ENCODE measurements at regions not wholly inside any gene's neighbourhood (a gene's known extent, or its start where the extent isn't known, plus 50 kb on each side); places are given as distances from the start of the nearest gene placed in this dataset.

DNA sequence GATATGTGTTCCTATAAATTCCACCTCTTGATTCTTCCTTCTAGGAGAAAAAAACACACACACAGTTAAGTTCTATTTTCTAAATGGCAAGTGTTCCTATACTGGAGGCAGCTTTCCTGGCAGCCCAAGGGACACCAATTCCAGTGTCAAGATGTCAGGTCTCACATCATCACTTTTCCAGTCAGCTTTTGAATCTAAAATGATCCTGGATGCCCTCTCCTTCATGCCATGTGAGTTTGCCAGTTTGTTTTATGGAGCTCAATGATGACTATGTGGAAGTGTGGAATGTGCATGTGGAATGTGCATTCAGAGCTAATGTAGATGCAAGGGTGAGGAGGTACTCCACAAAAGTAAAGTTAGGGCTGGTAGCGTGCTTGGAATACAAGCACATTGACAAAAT is 269.3 kb upstream of the NMUR2 start:
- no peak overlapping the region for H3K4me3 ChIP-seq (ENCODE audit: insufficient read depth, low read length, poor library complexity, severe bottlenecking)
- H3K27ac ChIP-seq (ENCODE audit: low read depth, low read length) = no peak overlapping the region
- no peaks in the 10 kb centered on the region for H3K27me3 ChIP-seq (ENCODE audit: low read length)
- no peak for TF ChIP-seq CTCF (IDR thresholded peaks at IDR 0.05; ENCODE audit: insufficient read depth, low read length, poor library complexity, severe bottlenecking)
- TF ChIP-seq EZH2phosphoT487 (conservative IDR thresholded peaks at IDR 0.05; ENCODE audit: low read length) = no peak
- H3K9me3 ChIP-seq (ENCODE audit: insufficient read depth, low read length) = no peaks in the 10 kb centered on the region
- H3K9me2 ChIP-seq (replicated peaks; ENCODE audit: insufficient read depth, low read length) = no peaks in the 10 kb centered on the region
- H3K9ac ChIP-seq (ENCODE audit: low read length) = no peak overlapping the region
- H2AFZ ChIP-seq (ENCODE audit: low read depth, low read length, severe bottlenecking) = no peak overlapping the region
- no peaks in the 10 kb centered on the region for H3K36me3 ChIP-seq (ENCODE audit: low read length)
- H4K20me1 ChIP-seq (ENCODE audit: low read depth, low read length) = no peaks in the 10 kb centered on the region
- H3K4me2 ChIP-seq (ENCODE audit: low read depth, low read length, poor library complexity, severe bottlenecking) = no peak overlapping the region
- H3K79me2 ChIP-seq (ENCODE audit: insufficient read depth, low read length) = no peaks in the 10 kb centered on the region
- no peaks in the 10 kb centered on the region for H3F3A ChIP-seq (ENCODE audit: insufficient read depth)

GRCh38 chr5:152676196-152676595 is 271.1 kb upstream of the NMUR2 start:
- Histone ChIP-seq H3K4me3 (ENCODE audit: insufficient read depth, low read length, poor library complexity, severe bottlenecking) (no peak overlapping the region), H3K4me2 (ENCODE audit: low read depth, low read length, poor library complexity, severe bottlenecking) (no peak overlapping the region), H3K9ac (ENCODE audit: low read length) (no peak overlapping the region), H4K20me1 (ENCODE audit: low read depth, low read length) (no peaks in the 10 kb centered on the region), H3K27me3 (ENCODE audit: low read length) (no peaks in the 10 kb centered on the region), H3K36me3 (ENCODE audit: low read length) (no peaks in the 10 kb centered on the region), H3F3A (ENCODE audit: insufficient read depth) (no peaks in the 10 kb centered on the region), H3K27ac (ENCODE audit: low read depth, low read length) (no peak overlapping the region), H3K9me3 (ENCODE audit: insufficient read depth, low read length) (no peaks in the 10 kb centered on the region), H2AFZ (ENCODE audit: low read depth, low read length, severe bottlenecking) (no peak overlapping the region), H3K79me2 (ENCODE audit: insufficient read depth, low read length) (no peaks in the 10 kb centered on the region), H3K9me2 (replicated peaks; ENCODE audit: insufficient read depth, low read length) (no peaks in the 10 kb centered on the region)
- TF ChIP-seq CTCF (IDR thresholded peaks at IDR 0.05; ENCODE audit: insufficient read depth, low read length, poor library complexity, severe bottlenecking) (no peak), EZH2phosphoT487 (conservative IDR thresholded peaks at IDR 0.05; ENCODE audit: low read length) (no peak)

GRCh38 chr5:152683205-152683604 is 278.1 kb upstream of the NMUR2 start:
- TF ChIP-seq EZH2phosphoT487 (conservative IDR thresholded peaks at IDR 0.05; ENCODE audit: low read length) (no peak), CTCF (IDR thresholded peaks at IDR 0.05; ENCODE audit: insufficient read depth, low read length, poor library complexity, severe bottlenecking) (no peak)
- no peaks in the 10 kb centered on the region for H3K27me3 ChIP-seq (ENCODE audit: low read length)
- no peaks in the 10 kb centered on the region for H3K9me2 ChIP-seq (replicated peaks; ENCODE audit: insufficient read depth, low read length)
- H3F3A ChIP-seq (ENCODE audit: insufficient read depth) = no peaks in the 10 kb centered on the region
- no peak overlapping the region for H3K4me2 ChIP-seq (ENCODE audit: low read depth, low read length, poor library complexity, severe bottlenecking)
- no peaks in the 10 kb centered on the region for H3K36me3 ChIP-seq (ENCODE audit: low read length)
- no peaks in the 10 kb centered on the region for H3K9me3 ChIP-seq (ENCODE audit: insufficient read depth, low read length)
- no peaks in the 10 kb centered on the region for H4K20me1 ChIP-seq (ENCODE audit: low read depth, low read length)
- H3K9ac ChIP-seq (ENCODE audit: low read length) = no peak overlapping the region
- H2AFZ ChIP-seq (ENCODE audit: low read depth, low read length, severe bottlenecking) = no peak overlapping the region
- H3K27ac ChIP-seq (ENCODE audit: low read depth, low read length) = no peak overlapping the region
- no peak overlapping the region for H3K4me3 ChIP-seq (ENCODE audit: insufficient read depth, low read length, poor library complexity, severe bottlenecking)
- no peaks in the 10 kb centered on the region for H3K79me2 ChIP-seq (ENCODE audit: insufficient read depth, low read length)

DNA sequence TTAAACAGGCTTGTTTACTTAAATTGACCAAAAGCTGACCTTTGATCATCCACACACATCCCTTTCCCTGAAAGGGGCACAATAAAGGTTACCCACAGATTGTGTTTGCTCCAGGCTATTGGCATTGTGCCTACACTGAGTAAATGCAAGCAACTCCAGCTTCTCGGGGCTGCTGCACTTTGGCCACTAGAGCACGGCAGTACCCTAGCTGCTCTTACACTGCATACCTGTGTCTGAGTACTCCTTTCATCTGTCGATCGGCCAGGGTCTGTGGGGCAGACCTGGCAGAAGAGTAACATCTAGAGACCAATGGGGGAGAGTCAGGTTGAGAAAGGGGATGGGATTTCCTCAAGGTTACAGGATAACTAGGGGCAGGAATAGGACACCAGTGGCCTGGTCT is 281.9 kb upstream of the NMUR2 start:
- Histone ChIP-seq H3K27ac (ENCODE audit: low read depth, low read length) (no peak overlapping the region), H3K79me2 (ENCODE audit: insufficient read depth, low read length) (no peaks in the 10 kb centered on the region), H3K9ac (ENCODE audit: low read length) (no peak overlapping the region), H3K4me3 (ENCODE audit: insufficient read depth, low read length, poor library complexity, severe bottlenecking) (no peak overlapping the region), H3K4me2 (ENCODE audit: low read depth, low read length, poor library complexity, severe bottlenecking) (no peak overlapping the region), H3K27me3 (ENCODE audit: low read length) (no peaks in the 10 kb centered on the region), H2AFZ (ENCODE audit: low read depth, low read length, severe bottlenecking) (no peak overlapping the region), H3K9me2 (replicated peaks; ENCODE audit: insufficient read depth, low read length) (no peaks in the 10 kb centered on the region), H3K9me3 (ENCODE audit: insufficient read depth, low read length) (no peaks in the 10 kb centered on the region), H3K36me3 (ENCODE audit: low read length) (no peaks in the 10 kb centered on the region), H4K20me1 (ENCODE audit: low read depth, low read length) (no peaks in the 10 kb centered on the region), H3F3A (ENCODE audit: insufficient read depth) (no peaks in the 10 kb centered on the region)
- no peak for TF ChIP-seq EZH2phosphoT487 (conservative IDR thresholded peaks at IDR 0.05; ENCODE audit: low read length)
- no peak for TF ChIP-seq CTCF (IDR thresholded peaks at IDR 0.05; ENCODE audit: insufficient read depth, low read length, poor library complexity, severe bottlenecking)

All from SU-DHL-6 (cell line).